Prostate gland (tissue), 2 donors: ENCODE measurements at regions not wholly inside any gene's neighbourhood (a gene's known extent, or its start where the extent isn't known, plus 50 kb on each side); places are given as distances from the start of the nearest gene placed in this dataset.

Source experiments
- POLR2A ChIP-seq: fragments of 450-650 bp; IDR thresholded peaks from one replicate; pipeline ENCODE4 v1.6.1; 2016; ENCODE audit warnings: antibody characterized with exemption, mild to moderate bottlenecking
- TF ChIP-seq, protein P1 (sequence below), 4 experiments: fragments of 200-600 bp in 2 of 4; fragments of 450-650 bp in 2 of 4; sonication (generic) in 2 of 4; IDR thresholded peaks; 1 replicate in 3 of 4; 2 replicates in 1 of 4; pipeline ENCODE4 v1.5.1; 2016 to 2019; ENCODE audit warnings: antibody characterized with exemption in 4 of 4, mild to moderate bottlenecking in 2 of 4, moderate library complexity in 2 of 4

- TF ChIP-seq, protein P1, sequence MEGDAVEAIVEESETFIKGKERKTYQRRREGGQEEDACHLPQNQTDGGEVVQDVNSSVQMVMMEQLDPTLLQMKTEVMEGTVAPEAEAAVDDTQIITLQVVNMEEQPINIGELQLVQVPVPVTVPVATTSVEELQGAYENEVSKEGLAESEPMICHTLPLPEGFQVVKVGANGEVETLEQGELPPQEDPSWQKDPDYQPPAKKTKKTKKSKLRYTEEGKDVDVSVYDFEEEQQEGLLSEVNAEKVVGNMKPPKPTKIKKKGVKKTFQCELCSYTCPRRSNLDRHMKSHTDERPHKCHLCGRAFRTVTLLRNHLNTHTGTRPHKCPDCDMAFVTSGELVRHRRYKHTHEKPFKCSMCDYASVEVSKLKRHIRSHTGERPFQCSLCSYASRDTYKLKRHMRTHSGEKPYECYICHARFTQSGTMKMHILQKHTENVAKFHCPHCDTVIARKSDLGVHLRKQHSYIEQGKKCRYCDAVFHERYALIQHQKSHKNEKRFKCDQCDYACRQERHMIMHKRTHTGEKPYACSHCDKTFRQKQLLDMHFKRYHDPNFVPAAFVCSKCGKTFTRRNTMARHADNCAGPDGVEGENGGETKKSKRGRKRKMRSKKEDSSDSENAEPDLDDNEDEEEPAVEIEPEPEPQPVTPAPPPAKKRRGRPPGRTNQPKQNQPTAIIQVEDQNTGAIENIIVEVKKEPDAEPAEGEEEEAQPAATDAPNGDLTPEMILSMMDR (IDR thresholded peaks at IDR 0.05): peak; percentile 85 to 97 (median 90)
- no peak for TF ChIP-seq POLR2A
Observed at GRCh38 chr9:89549031-89549644, 51.2 kb upstream of the SEMA4D start.
